ENCODE measurements at regions not wholly inside any gene's neighbourhood (a gene's known extent, or its start where the extent isn't known, plus 50 kb on each side); places are given as distances from the start of the nearest gene placed in this dataset.
A peak's percentile ranks its signal among the peaks of the same experiment; 100 is the strongest.

DNA sequence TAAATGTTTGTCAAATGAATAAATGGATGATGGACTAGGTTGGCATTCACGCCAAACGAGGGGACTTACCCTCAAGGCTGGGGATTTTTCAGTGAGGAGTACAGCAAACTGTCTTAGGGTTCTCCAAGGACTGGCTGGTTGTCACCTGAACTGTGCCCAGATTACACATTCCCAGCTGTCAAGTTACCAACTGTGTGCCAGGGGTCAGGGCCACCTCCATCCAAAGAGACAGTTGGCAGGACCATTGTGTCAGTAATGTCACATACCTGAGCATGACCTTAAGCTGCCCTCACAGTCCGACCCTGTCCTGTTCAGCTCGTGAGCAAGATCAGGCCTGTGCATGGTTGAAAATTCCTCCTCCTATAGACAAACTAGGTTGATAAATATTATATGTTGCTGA, 116.7 kb downstream of the MID1IP1 start:
- Histone ChIP-seq H3K27me3 (replicated peaks; ENCODE audit: control insufficient read depth, insufficient read depth, low read length) (peaks cover 7% of the 10 kb centered on the region), H3K9me3 (ENCODE audit: control insufficient read depth, low read length) (no peaks in the 10 kb centered on the region), H3K9ac (ENCODE audit: low read length) (no peak overlapping the region), H3K4me1 (ENCODE audit: control insufficient read depth, insufficient read depth, low read length) (no peaks in the 10 kb centered on the region), H3K4me3 (ENCODE audit: low read length) (no peak overlapping the region), H3K36me3 (ENCODE audit: control insufficient read depth, insufficient read depth, low read length, severe bottlenecking) (no peaks in the 10 kb centered on the region)
- DNase-seq (ENCODE audit: low read depth), result no peak

DNA sequence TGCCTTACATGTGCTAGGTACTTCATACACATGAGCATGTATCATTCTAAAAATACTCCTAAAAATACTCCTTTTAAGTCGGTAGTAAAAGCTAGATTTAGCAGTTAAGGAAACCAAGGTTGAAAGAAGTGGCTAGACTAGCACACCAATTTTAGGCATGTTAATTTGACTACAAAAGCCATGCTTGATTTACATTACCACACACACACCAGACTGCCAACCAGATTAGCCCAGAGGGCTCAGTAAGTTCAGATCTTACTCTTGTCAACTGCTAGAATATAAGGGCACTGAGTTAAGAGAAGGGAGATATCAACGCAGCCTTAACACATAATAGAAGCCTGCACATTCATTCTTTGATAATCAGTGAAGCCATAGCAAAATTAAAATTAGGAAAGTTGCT, 117.9 kb downstream of the MID1IP1 start:
- Histone ChIP-seq H3K4me1 (ENCODE audit: control insufficient read depth, insufficient read depth, low read length) (no peaks in the 10 kb centered on the region), H3K36me3 (ENCODE audit: control insufficient read depth, insufficient read depth, low read length, severe bottlenecking) (no peaks in the 10 kb centered on the region), H3K27me3 (replicated peaks; ENCODE audit: control insufficient read depth, insufficient read depth, low read length) (peaks cover 7% of the 10 kb centered on the region), H3K9ac (ENCODE audit: low read length) (no peak overlapping the region), H3K4me3 (ENCODE audit: low read length) (no peak overlapping the region), H3K9me3 (ENCODE audit: control insufficient read depth, low read length) (no peaks in the 10 kb centered on the region)
- DNase-seq (ENCODE audit: low read depth), result no peak

- Histone ChIP-seq H3K9me3 (ENCODE audit: control insufficient read depth, low read length) (no peaks in the 10 kb centered on the region), H3K4me3 (ENCODE audit: low read length) (no peak overlapping the region), H3K9ac (ENCODE audit: low read length) (no peak overlapping the region), H3K4me1 (ENCODE audit: control insufficient read depth, insufficient read depth, low read length) (no peaks in the 10 kb centered on the region), H3K27me3 (replicated peaks; ENCODE audit: control insufficient read depth, insufficient read depth, low read length) (peaks cover 7% of the 10 kb centered on the region), H3K36me3 (ENCODE audit: control insufficient read depth, insufficient read depth, low read length, severe bottlenecking) (no peaks in the 10 kb centered on the region)
- no peak for DNase-seq (ENCODE audit: low read depth)
Observed at GRCh38 chrX:38919853-38920528, 118.7 kb downstream of the MID1IP1 start.

DNA sequence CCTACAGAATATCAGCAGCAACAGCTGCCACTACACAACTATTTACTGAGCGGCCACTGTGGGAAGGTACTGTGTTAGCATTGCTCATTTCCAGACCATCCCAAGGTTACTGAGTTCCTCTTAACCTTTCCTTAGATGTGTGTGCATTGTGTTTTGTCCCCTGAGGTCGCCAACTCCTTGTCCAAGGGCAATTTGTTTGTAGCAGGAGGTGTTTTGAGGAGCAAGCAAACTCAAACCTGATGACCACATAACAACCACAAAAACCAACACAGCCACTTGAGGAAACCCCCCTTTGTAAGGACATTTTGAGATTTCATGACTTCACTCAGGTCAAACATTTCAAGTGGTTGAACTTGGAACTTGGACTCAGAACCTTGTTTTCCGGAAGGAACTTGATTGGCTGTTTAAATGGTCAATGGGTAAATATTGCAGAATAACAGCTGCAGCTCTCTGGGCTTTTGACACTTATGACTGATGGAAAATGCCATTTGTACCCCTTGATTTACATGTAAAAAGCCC, 122.3 kb downstream of the MID1IP1 start:
- H3K4me1 ChIP-seq (ENCODE audit: control insufficient read depth, insufficient read depth, low read length), result no peaks in the 10 kb centered on the region
- H3K4me3 ChIP-seq (ENCODE audit: low read length), result no peak overlapping the region
- DNase-seq (ENCODE audit: low read depth), result no peak
- H3K9ac ChIP-seq (ENCODE audit: low read length), result no peak overlapping the region
- peaks cover 7% of the 10 kb centered on the region for H3K9me3 ChIP-seq (ENCODE audit: control insufficient read depth, low read length)
- H3K27me3 ChIP-seq (replicated peaks; ENCODE audit: control insufficient read depth, insufficient read depth, low read length), result no peaks in the 10 kb centered on the region
- no peaks in the 10 kb centered on the region for H3K36me3 ChIP-seq (ENCODE audit: control insufficient read depth, insufficient read depth, low read length, severe bottlenecking)

DNA sequence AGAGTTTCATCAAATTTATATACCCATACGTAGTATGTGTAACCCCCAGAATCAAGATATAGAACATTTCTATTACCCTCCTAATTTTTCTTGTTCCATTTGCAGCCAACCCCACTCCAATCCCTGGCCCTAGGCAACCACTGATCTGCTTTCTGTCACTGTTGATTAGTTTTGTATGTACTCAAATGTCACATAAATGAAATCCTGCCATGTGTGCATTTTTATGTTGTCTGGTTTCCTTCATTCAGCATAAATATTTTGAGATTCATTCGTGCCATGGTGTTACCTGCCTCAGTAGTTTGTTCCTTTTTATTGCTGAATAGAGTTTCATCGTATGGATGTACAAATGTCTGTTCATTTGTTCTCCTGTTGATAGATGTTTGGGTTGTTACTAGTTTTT, 126.3 kb downstream of the MID1IP1 start:
- H3K9ac ChIP-seq (ENCODE audit: low read length), result no peak overlapping the region
- peaks cover 7% of the 10 kb centered on the region for H3K9me3 ChIP-seq (ENCODE audit: control insufficient read depth, low read length)
- no peak overlapping the region for H3K4me3 ChIP-seq (ENCODE audit: low read length)
- H3K27me3 ChIP-seq (replicated peaks; ENCODE audit: control insufficient read depth, insufficient read depth, low read length), result no peaks in the 10 kb centered on the region
- H3K36me3 ChIP-seq (ENCODE audit: control insufficient read depth, insufficient read depth, low read length, severe bottlenecking), result no peaks in the 10 kb centered on the region
- H3K4me1 ChIP-seq (ENCODE audit: control insufficient read depth, insufficient read depth, low read length), result peaks cover 4% of the 10 kb centered on the region
- DNase-seq (ENCODE audit: low read depth), result no peak

DNA sequence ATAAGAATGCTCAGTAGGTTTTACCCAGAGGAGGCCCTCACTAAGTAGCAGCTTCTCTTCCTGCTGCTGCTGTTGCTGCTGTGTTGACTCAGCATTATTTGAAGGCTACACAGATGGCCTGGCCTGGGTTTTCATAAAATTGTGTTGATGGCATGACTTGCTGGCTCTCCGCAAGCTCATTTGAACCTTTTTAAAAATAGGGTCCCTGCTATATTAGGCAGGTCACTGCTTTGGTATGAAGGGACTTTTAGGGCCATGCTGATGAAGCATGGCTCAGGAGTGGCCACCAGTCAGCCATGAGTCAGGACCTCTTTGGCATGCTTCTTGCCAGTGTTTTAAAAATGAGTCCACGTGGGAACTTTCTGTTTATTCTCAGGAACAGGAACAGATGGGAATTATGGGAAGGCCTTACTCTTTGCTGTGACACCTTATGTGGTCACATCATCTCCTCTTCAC, 128.7 kb downstream of the MID1IP1 start:
- peaks cover 4% of the 10 kb centered on the region for H3K4me1 ChIP-seq (ENCODE audit: control insufficient read depth, insufficient read depth, low read length)
- peak; percentile 6 for DNase-seq (ENCODE audit: low read depth)

DNA sequence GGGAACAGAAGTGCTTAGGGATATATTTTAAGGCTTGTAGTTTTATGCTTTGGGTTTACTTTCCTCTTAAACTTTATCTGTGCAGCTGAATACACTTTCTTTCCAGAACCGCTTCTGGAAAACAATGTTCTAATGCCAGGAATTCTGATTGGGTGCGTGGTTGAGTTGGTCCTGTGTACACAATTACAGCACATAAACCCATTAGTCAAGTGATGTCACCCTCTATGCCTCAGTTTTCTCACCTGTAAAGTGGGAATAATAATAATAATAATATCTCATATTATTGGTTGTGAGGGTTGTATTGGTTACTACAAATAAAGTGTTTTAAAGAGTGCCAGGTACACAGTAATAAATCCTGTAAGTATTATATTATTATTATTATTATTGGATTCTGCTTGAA, 129.2 kb downstream of the MID1IP1 start:
- no peak overlapping the region for H3K9ac ChIP-seq (ENCODE audit: low read length)
- no peaks in the 10 kb centered on the region for H3K36me3 ChIP-seq (ENCODE audit: control insufficient read depth, insufficient read depth, low read length, severe bottlenecking)
- peaks cover 4% of the 10 kb centered on the region for H3K4me1 ChIP-seq (ENCODE audit: control insufficient read depth, insufficient read depth, low read length)
- H3K27me3 ChIP-seq (replicated peaks; ENCODE audit: control insufficient read depth, insufficient read depth, low read length), result no peaks in the 10 kb centered on the region
- DNase-seq (ENCODE audit: low read depth), result no peak
- no peak overlapping the region for H3K4me3 ChIP-seq (ENCODE audit: low read length)
- H3K9me3 ChIP-seq (ENCODE audit: control insufficient read depth, low read length), result peaks cover 7% of the 10 kb centered on the region

More for the DNA sequence above, 128.7 kb downstream of the MID1IP1 start:
- H3K9ac ChIP-seq (ENCODE audit: low read length), result no peak overlapping the region
- peaks cover 7% of the 10 kb centered on the region for H3K9me3 ChIP-seq (ENCODE audit: control insufficient read depth, low read length)
- no peaks in the 10 kb centered on the region for H3K27me3 ChIP-seq (replicated peaks; ENCODE audit: control insufficient read depth, insufficient read depth, low read length)
- H3K4me3 ChIP-seq (ENCODE audit: low read length), result no peak overlapping the region
- H3K36me3 ChIP-seq (ENCODE audit: control insufficient read depth, insufficient read depth, low read length, severe bottlenecking), result no peaks in the 10 kb centered on the region

- Histone ChIP-seq H3K27me3 (replicated peaks; ENCODE audit: control insufficient read depth, insufficient read depth, low read length) (peaks cover 7% of the 10 kb centered on the region), H3K4me3 (ENCODE audit: low read length) (no peak overlapping the region), H3K4me1 (ENCODE audit: control insufficient read depth, insufficient read depth, low read length) (peaks cover 25% of the 10 kb centered on the region), H3K9me3 (ENCODE audit: control insufficient read depth, low read length) (peaks cover 3% of the 10 kb centered on the region), H3K36me3 (ENCODE audit: control insufficient read depth, insufficient read depth, low read length, severe bottlenecking) (no peaks in the 10 kb centered on the region), H3K9ac (ENCODE audit: low read length) (no peak overlapping the region)
- no peak for DNase-seq (ENCODE audit: low read depth)
Observed at GRCh38 chrX:38935561-38935960, 134.3 kb downstream of the MID1IP1 start.

- Histone ChIP-seq H3K4me1 (ENCODE audit: control insufficient read depth, insufficient read depth, low read length) (peaks cover 38% of the 10 kb centered on the region), H3K27me3 (replicated peaks; ENCODE audit: control insufficient read depth, insufficient read depth, low read length) (peaks cover 7% of the 10 kb centered on the region), H3K9ac (ENCODE audit: low read length) (no peak overlapping the region), H3K9me3 (ENCODE audit: control insufficient read depth, low read length) (peaks cover 3% of the 10 kb centered on the region), H3K4me3 (ENCODE audit: low read length) (no peak overlapping the region), H3K36me3 (ENCODE audit: control insufficient read depth, insufficient read depth, low read length, severe bottlenecking) (no peaks in the 10 kb centered on the region)
- no peak for DNase-seq (ENCODE audit: low read depth)
Observed at GRCh38 chrX:38937400-38937799, 136.1 kb downstream of the MID1IP1 start.

- H3K36me3 ChIP-seq (ENCODE audit: control insufficient read depth, insufficient read depth, low read length, severe bottlenecking), result no peaks in the 10 kb centered on the region
Observed at GRCh38 chrX:38937926-38938325, 136.7 kb downstream of the MID1IP1 start.

GRCh38 chrX:38939067-38939466, 137.8 kb downstream of the MID1IP1 start:
- peak; percentile 36 for DNase-seq (ENCODE audit: low read depth)
- H3K4me3 ChIP-seq (ENCODE audit: low read length), result no peak overlapping the region
- H3K9ac ChIP-seq (ENCODE audit: low read length), result no peak overlapping the region
- H3K4me1 ChIP-seq (ENCODE audit: control insufficient read depth, insufficient read depth, low read length), result peaks cover 38% of the 10 kb centered on the region
- H3K9me3 ChIP-seq (ENCODE audit: control insufficient read depth, low read length), result peaks cover 17% of the 10 kb centered on the region
- H3K36me3 ChIP-seq (ENCODE audit: control insufficient read depth, insufficient read depth, low read length, severe bottlenecking), result no peaks in the 10 kb centered on the region
- peaks cover 7% of the 10 kb centered on the region for H3K27me3 ChIP-seq (replicated peaks; ENCODE audit: control insufficient read depth, insufficient read depth, low read length)

More at GRCh38 chrX:38937926-38938325, 136.7 kb downstream of the MID1IP1 start:
- Histone ChIP-seq H3K9me3 (ENCODE audit: control insufficient read depth, low read length) (peaks cover 6% of the 10 kb centered on the region), H3K27me3 (replicated peaks; ENCODE audit: control insufficient read depth, insufficient read depth, low read length) (peaks cover 7% of the 10 kb centered on the region), H3K4me3 (ENCODE audit: low read length) (no peak overlapping the region), H3K9ac (ENCODE audit: low read length) (no peak overlapping the region), H3K4me1 (ENCODE audit: control insufficient read depth, insufficient read depth, low read length) (peaks cover 38% of the 10 kb centered on the region)
- no peak for DNase-seq (ENCODE audit: low read depth)

GRCh38 chrX:38940547-38940946, 139.3 kb downstream of the MID1IP1 start:
- Histone ChIP-seq H3K4me3 (ENCODE audit: low read length) (no peak overlapping the region), H3K36me3 (ENCODE audit: control insufficient read depth, insufficient read depth, low read length, severe bottlenecking) (no peaks in the 10 kb centered on the region), H3K27me3 (replicated peaks; ENCODE audit: control insufficient read depth, insufficient read depth, low read length) (peaks cover 7% of the 10 kb centered on the region), H3K4me1 (ENCODE audit: control insufficient read depth, insufficient read depth, low read length) (peaks cover 38% of the 10 kb centered on the region), H3K9me3 (ENCODE audit: control insufficient read depth, low read length) (peaks cover 17% of the 10 kb centered on the region), H3K9ac (ENCODE audit: low read length) (peak overlapping the region; percentile 19)
- peak; percentile 34 for DNase-seq (ENCODE audit: low read depth)
